ENCODE measurements at regions not wholly inside any gene's neighbourhood (a gene's known extent, or its start where the extent isn't known, plus 50 kb on each side); places are given as distances from the start of the nearest gene placed in this dataset.

- Histone ChIP-seq H3K4me1 (no peaks in the 10 kb centered on the region), H3K27ac (no peak overlapping the region), H3K9me3 (no peaks in the 10 kb centered on the region), H3K27me3 (no peaks in the 10 kb centered on the region), H3K36me3 (no peaks in the 10 kb centered on the region), H3K4me3 (no peak overlapping the region)
- TF ChIP-seq POLR2A (IDR thresholded peaks at IDR 0.05) (no peak), POLR2AphosphoS5 (IDR thresholded peaks at IDR 0.05) (no peak), CTCF (IDR thresholded peaks at IDR 0.05) (no peak), EP300 (IDR thresholded peaks at IDR 0.05) (no peak)
- 73 to 87% methylated on average over 9 to 10 of the region's 10 CpGs for WGBS, 2 donors
- DNase-seq, result no peak
- ATAC-seq (ENCODE audit: low FRiP score in 2 of 2), result no peak
Observed at GRCh38 chr10:78844960-78845607, 223.7 kb upstream of the ZMIZ1 start.

DNA sequence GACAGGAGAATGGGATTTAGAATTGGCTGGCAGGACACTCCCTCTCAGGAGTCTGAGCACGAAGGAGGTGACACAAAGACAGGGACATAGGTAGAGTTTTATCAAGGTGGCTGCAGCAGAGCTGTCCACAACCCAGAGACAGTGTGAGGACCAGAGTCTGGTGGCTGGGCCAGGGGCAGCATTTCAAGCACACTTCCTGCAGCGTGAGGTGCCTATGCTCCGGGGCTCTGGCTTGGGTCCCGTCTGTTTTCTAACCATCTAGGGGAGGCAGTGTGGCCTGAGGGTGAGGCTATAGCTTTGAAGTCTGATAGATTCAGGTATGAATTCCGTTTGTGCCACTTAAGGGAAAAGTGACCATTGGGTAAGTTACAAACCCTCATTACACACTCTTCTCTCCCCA, 222.7 kb upstream of the ZMIZ1 start:
- Histone ChIP-seq H3K27ac (no peak overlapping the region), H3K9me3 (no peaks in the 10 kb centered on the region), H3K27me3 (no peaks in the 10 kb centered on the region), H3K4me3 (no peak overlapping the region), H3K36me3 (no peaks in the 10 kb centered on the region), H3K4me1 (no peaks in the 10 kb centered on the region)
- DNase-seq, result no peak
- no peak for ATAC-seq (ENCODE audit: low FRiP score in 2 of 2)
- TF ChIP-seq EP300 (IDR thresholded peaks at IDR 0.05), result no peak
- TF ChIP-seq POLR2A (IDR thresholded peaks at IDR 0.05), result no peak
- TF ChIP-seq CTCF (IDR thresholded peaks at IDR 0.05), result no peak
- no peak for TF ChIP-seq POLR2AphosphoS5 (IDR thresholded peaks at IDR 0.05)
- WGBS, 2 donors, result 59 to 75% methylated on average over 5 of the region's 5 CpGs

GRCh38 chr10:78846760-78847159, 222.0 kb upstream of the ZMIZ1 start:
- 65 to 87% methylated on average over 2 to 5 of the region's 7 CpGs for WGBS, 2 donors
- no peak for DNase-seq
- Histone ChIP-seq H3K4me3 (no peak overlapping the region), H3K9me3 (no peaks in the 10 kb centered on the region), H3K27me3 (no peaks in the 10 kb centered on the region), H3K27ac (no peak overlapping the region), H3K36me3 (no peaks in the 10 kb centered on the region), H3K4me1 (no peaks in the 10 kb centered on the region)
- TF ChIP-seq POLR2A (IDR thresholded peaks at IDR 0.05) (no peak), EP300 (IDR thresholded peaks at IDR 0.05) (no peak), CTCF (IDR thresholded peaks at IDR 0.05) (no peak), POLR2AphosphoS5 (IDR thresholded peaks at IDR 0.05) (no peak)
- no peak for ATAC-seq (ENCODE audit: low FRiP score in 2 of 2)

DNA sequence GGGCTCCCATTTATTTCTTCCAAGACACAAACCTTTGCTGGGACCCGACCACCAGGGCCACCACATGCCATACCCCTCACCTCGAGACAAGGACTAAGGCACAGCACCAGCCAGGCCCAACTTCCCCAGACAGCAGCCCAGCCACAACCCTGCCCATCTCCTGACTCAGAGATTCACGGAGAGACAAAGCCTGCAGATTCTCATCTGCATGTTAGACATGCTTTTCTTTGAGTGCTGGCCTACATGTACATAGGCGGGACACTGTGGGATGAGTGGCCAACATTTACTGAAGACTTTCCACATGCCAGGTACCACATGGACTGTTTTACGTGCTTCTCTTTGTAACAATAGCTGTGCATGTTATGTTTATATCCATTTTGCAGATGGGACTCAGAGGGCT, 221.3 kb upstream of the ZMIZ1 start:
- 67 to 82% methylated on average over 5 of the region's 5 CpGs for whole genome bisulfite sequencing, 2 donors
- H3K4me1 ChIP-seq, result no peaks in the 10 kb centered on the region
- ATAC-seq (ENCODE audit: low FRiP score in 2 of 2), result no peak
- DNase-seq, result no peak
- no peak overlapping the region for H3K4me3 ChIP-seq
- H3K9me3 ChIP-seq, result no peaks in the 10 kb centered on the region
- no peaks in the 10 kb centered on the region for H3K27me3 ChIP-seq
- H3K27ac ChIP-seq, result no peak overlapping the region
- no peaks in the 10 kb centered on the region for H3K36me3 ChIP-seq
- TF ChIP-seq CTCF (IDR thresholded peaks at IDR 0.05) (no peak), POLR2A (IDR thresholded peaks at IDR 0.05) (no peak), EP300 (IDR thresholded peaks at IDR 0.05) (no peak), POLR2AphosphoS5 (IDR thresholded peaks at IDR 0.05) (no peak)

- Histone ChIP-seq H3K27me3 (no peaks in the 10 kb centered on the region), H3K36me3 (no peaks in the 10 kb centered on the region), H3K9me3 (no peaks in the 10 kb centered on the region), H3K4me1 (no peaks in the 10 kb centered on the region), H3K4me3 (no peak overlapping the region), H3K27ac (no peak overlapping the region)
- DNase-seq, result peak in 1 of 2 donors; percentile 8
- WGBS, 2 donors, result 71 to 76% methylated on average over 5 to 7 of the region's 7 CpGs
- no peak for TF ChIP-seq CTCF (IDR thresholded peaks at IDR 0.05)
- no peak for TF ChIP-seq EP300 (IDR thresholded peaks at IDR 0.05)
- TF ChIP-seq POLR2AphosphoS5 (IDR thresholded peaks at IDR 0.05), result no peak
- TF ChIP-seq POLR2A (IDR thresholded peaks at IDR 0.05), result no peak
- no peak for ATAC-seq (ENCODE audit: low FRiP score in 2 of 2)
Observed at GRCh38 chr10:78849115-78849514, 219.7 kb upstream of the ZMIZ1 start.
